GM12878 (cell line): ENCODE measurements at regions not wholly inside any gene's neighbourhood (a gene's known extent, or its start where the extent isn't known, plus 50 kb on each side); places are given as distances from the start of the nearest gene placed in this dataset.

ENCODE experiments used
- ATAC-seq: fragments of 200-7000 bp; cut with Tn5 transposase; 3 replicates; pipeline ENCODE4 v1.9.1; 2020; ENCODE audit warnings: mild to moderate bottlenecking, moderate library complexity
- BruUV-seq: library from RNA; stranded (reverse); fragments of 400-500 nt; replicated peaks from 2 replicates; lab custom pipeline; 2021; lab: Mats Ljungman, UMichigan
- CTCF ChIA-PET: fragments of 300-600 bp; sonication (Branson Sonifier 250); formaldehyde crosslinking; extraction: SDS; loops from one replicate; lab custom pipeline; 2021; ENCODE audit warnings: inconsistent platforms; lab: Yijun Ruan, JAX
- POLR2A ChIA-PET: fragments of 350-600 bp; formaldehyde crosslinking; extraction: SDS; loops from one replicate; lab custom pipeline; 2021; ENCODE audit warnings: inconsistent platforms; lab: Charles Lee
- RAD21 ChIA-PET: fragments of 300-600 bp; sonication (Branson Sonifier 250); formaldehyde crosslinking; loops from one replicate; lab custom pipeline; 2023; ENCODE audit warnings: antibody characterized with exemption; ENCODE audit not compliant: unreplicated experiment; lab: Charles Lee
- SMC1A ChIA-PET: fragments of 300-600 bp; sonication (Branson Sonifier 250); formaldehyde crosslinking; loops from one replicate; lab custom pipeline; 2023; ENCODE audit not compliant: unreplicated experiment, uncharacterized antibody; lab: Charles Lee
- DNase-seq: peaks from one replicate; pipeline ENCODE4 v3.0.0-alpha.2; 2011; ENCODE audit warnings: low read depth, low spot score
- FAIRE-seq: peaks from 3 replicates; lab custom pipeline; 2011; peaks lifted over from hg19 to GRCh38; lab: Jason Lieb, UNC
- H2AFZ ChIP-seq: 2 replicates; pipeline ENCODE4 v1.6.0; 2011; ENCODE audit warnings: low read depth, low read length, control low read depth; ENCODE audit not compliant: control insufficient read depth
- H3K27ac ChIP-seq: 2 replicates; pipeline ENCODE4 v1.5.1; 2011; ENCODE audit warnings: control low read depth; ENCODE audit not compliant: control insufficient read depth, insufficient read depth
- H3K27me3 ChIP-seq, 2 experiments: replicated peaks in 1 of 2; 2 replicates each; pipeline versions ENCODE4 v1.6.0 to v1.6.1; 2011; ENCODE audit warnings: low read length in 1 of 2; ENCODE audit not compliant: control insufficient read depth in 2 of 2, insufficient read depth in 2 of 2
- H3K36me3 ChIP-seq, 2 experiments: 2 replicates each; pipeline ENCODE4 v1.5.1; 2011; ENCODE audit warnings: low read length in 1 of 2; ENCODE audit not compliant: control insufficient read depth in 2 of 2, insufficient read depth in 2 of 2
- H3K4me1 ChIP-seq: 2 replicates; pipeline ENCODE4 v1.6.1; 2011; ENCODE audit warnings: mild to moderate bottlenecking, low read length, moderate library complexity, mixed read lengths; ENCODE audit not compliant: control insufficient read depth, insufficient read depth
- H3K4me2 ChIP-seq: 2 replicates; pipeline ENCODE4 v1.6.0; 2011; ENCODE audit warnings: control low read depth; ENCODE audit not compliant: control insufficient read depth, insufficient read depth
- H3K4me3 ChIP-seq: fragments of 200-600 bp; sonication (generic); 2 replicates; pipeline ENCODE4 v1.5.1; 2016
- H3K79me2 ChIP-seq: 2 replicates; pipeline ENCODE4 v1.6.0; 2011; ENCODE audit warnings: low read length; ENCODE audit not compliant: control insufficient read depth, insufficient read depth
- H3K9ac ChIP-seq: 2 replicates; pipeline ENCODE4 v1.8.0; 2011; ENCODE audit warnings: low read length, control low read depth, mixed read lengths; ENCODE audit not compliant: control insufficient read depth, insufficient read depth
- H3K9me3 ChIP-seq: replicated peaks from 3 replicates; pipeline ENCODE4 v1.5.1; 2011; ENCODE audit warnings: mild to moderate bottlenecking, low read length; ENCODE audit not compliant: control insufficient read depth, insufficient read depth
- H4K20me1 ChIP-seq: 2 replicates; pipeline ENCODE4 v1.6.0; 2011; ENCODE audit not compliant: control insufficient read depth, insufficient read depth
- BCL11A ChIP-seq: IDR thresholded peaks from 2 replicates; pipeline ENCODE4 v1.6.1; 2011; ENCODE audit warnings: low read depth, low read length
- FOXM1 ChIP-seq: IDR thresholded peaks from 2 replicates; pipeline ENCODE4 v1.6.1; 2012; ENCODE audit warnings: low read depth, mild to moderate bottlenecking, inconsistent platforms, low read length, moderate library complexity
- KAT2A ChIP-seq: conservative IDR thresholded peaks from 2 replicates; pipeline ENCODE4 v1.6.1; 2011; ENCODE audit warnings: low read depth, low read length; ENCODE audit not compliant: control insufficient read depth
- MLLT1 ChIP-seq: fragments of 450-650 bp; IDR thresholded peaks from 2 replicates; pipeline ENCODE4 v1.6.1; 2016; ENCODE audit warnings: mild to moderate bottlenecking
- POLR2A ChIP-seq: IDR thresholded peaks from 2 replicates; pipeline ENCODE4 v1.6.1; 2011; ENCODE audit warnings: low read depth, mild to moderate bottlenecking, low read length
- SMARCA5 ChIP-seq: fragments of 450-650 bp; IDR thresholded peaks from 2 replicates; pipeline ENCODE4 v1.6.1; 2017; ENCODE audit warnings: mild to moderate bottlenecking
- SMC3 ChIP-seq: IDR thresholded peaks from 2 replicates; pipeline ENCODE4 v1.6.1; 2011; ENCODE audit warnings: low read length, improper control_type of control experiment, borderline replicate concordance
- SREBF1 ChIP-seq: IDR thresholded peaks from 2 replicates; pipeline ENCODE4 v1.6.1; 2012; ENCODE audit warnings: mild to moderate bottlenecking, low read length
- SREBF2 ChIP-seq: IDR thresholded peaks from 2 replicates; pipeline ENCODE4 v1.6.1; 2012; ENCODE audit warnings: mild to moderate bottlenecking, low read length
- TCF12 ChIP-seq: IDR thresholded peaks from 2 replicates; pipeline ENCODE4 v1.6.1; 2011; ENCODE audit warnings: low read depth, mild to moderate bottlenecking, low read length
- YY1 ChIP-seq: IDR thresholded peaks from 2 replicates; pipeline ENCODE4 v1.6.1; 2011; ENCODE audit warnings: low read depth, mild to moderate bottlenecking, low read length
- WGBS: methylation state at CpG from one replicate; pipeline ENCODE4 v1.1.6; 2016; ENCODE audit warnings: low lambda C conversion rate; ENCODE audit not compliant: insufficient replicate concordance, insufficient coverage; ENCODE audit errors: missing lambda C conversion rate; 5-methylcytosine and 5-hydroxymethylcytosine counted together
- in situ Hi-C: fragments of 300-500 bp; cut with MboI; formaldehyde crosslinking; loops from 9 replicates; pipeline ENCODE4 v1.14.3; 2018; ENCODE audit warnings: mixed read lengths
- intact Hi-C: fragments of 100-400 bp; cut with micrococcal nuclease; formaldehyde crosslinking; loops from one replicate; pipeline ENCODE4 v1.14.2; 2022; ENCODE audit not compliant: unreplicated experiment
- TF ChIP-seq, protein P1 (sequence below): fragments of 450-650 bp; IDR thresholded peaks from 2 replicates; pipeline ENCODE4 v1.6.1; 2014; ENCODE audit warnings: mild to moderate bottlenecking
- TF ChIP-seq, protein P2 (sequence below): fragments of 450-650 bp; formaldehyde crosslinking; IDR thresholded peaks from 2 replicates; pipeline ENCODE4 v1.4.0; 2020; ENCODE audit warnings: mild to moderate bottlenecking, moderate library complexity
- TF ChIP-seq, protein P3 (sequence below): fragments of 450-650 bp; IDR thresholded peaks from 2 replicates; pipeline ENCODE4 v1.6.1; 2017; ENCODE audit warnings: mild to moderate bottlenecking, moderate library complexity

DNA sequence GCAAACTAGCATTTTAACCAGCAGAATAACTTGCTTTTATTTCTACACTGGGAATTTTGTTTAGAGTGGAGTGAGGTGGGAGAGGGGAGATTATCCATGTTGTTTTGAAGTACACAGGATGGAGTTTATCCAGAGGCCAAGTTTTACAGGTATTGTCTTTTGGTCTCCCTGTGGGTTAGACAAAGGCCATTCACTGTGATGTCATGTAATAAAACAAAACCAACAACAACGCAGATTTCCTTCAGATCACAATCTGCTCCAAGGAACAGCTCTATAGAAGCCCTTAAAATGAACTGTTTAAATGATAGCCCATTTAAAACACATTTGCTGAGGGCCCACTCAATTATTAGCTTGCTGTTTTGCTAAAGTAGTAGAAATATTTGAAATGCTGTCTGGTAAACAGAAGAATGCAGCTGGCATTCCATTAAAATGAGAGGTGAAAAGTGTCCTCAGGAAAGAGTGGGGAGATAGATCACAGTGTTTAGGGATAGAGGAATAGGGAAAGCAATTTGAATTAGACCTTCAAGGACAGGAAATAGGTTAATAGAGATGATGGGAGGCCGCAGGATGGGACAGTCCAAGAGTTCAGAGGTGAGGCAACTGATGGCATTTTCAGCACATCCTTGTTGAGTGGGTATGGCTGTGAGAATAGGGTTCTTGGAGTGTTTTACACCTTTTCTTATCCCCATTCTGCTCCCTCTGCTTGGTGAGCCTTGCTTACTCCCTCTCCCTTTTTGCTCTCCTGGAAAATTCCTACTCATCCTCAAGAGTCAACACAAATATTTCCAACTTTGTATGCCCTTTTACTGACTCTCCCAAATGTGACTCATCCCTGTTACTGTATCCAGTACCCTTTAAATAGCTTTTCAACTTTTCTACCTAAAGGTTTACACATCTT is 140.1 kb upstream of the NR3C1 start:
- ATAC-seq, result no peak
- ChIA-PET POLR2A (no interaction called here), RAD21 (interaction anchor here (1.1 kb wide), 1 partner anchor 21 kb away, joined by 3 read pairs; no protein-coding TSS in a partner anchor), SMC1A (interaction anchor here (0.7 to 1.7 kb wide), 8 partner anchors 10 to 71 kb away, joined by 3 to 6 read pairs (median 3); no protein-coding TSS in a partner anchor), CTCF (interaction anchor here (0.7 to 1.9 kb wide), 5 partner anchors 10 to 139 kb away, joined by 3 to 9 read pairs (median 3); no protein-coding TSS in a partner anchor)
- H3K79me2 ChIP-seq, result no peaks in the 10 kb centered on the region
- no TSS peak for BruUV-seq
- H3K27ac ChIP-seq, result no peak overlapping the region
- no peak overlapping the region for H2AFZ ChIP-seq
- no peaks in the 10 kb centered on the region for H4K20me1 ChIP-seq
- no peak overlapping the region for H3K4me2 ChIP-seq
- no peak for DNase-seq
- intact Hi-C loops (no loop called here), in situ Hi-C loops (no loop called here)
- 95% methylated on average over 2 of the region's 2 CpGs for WGBS
- FAIRE-seq, result no peak
- H3K27me3 ChIP-seq, result no peaks in the 10 kb centered on the region
- H3K4me3 ChIP-seq, result no peak overlapping the region
- H3K4me1 ChIP-seq, result no peaks in the 10 kb centered on the region
- H3K36me3 ChIP-seq, result no peaks in the 10 kb centered on the region
- H3K9ac ChIP-seq, result no peak overlapping the region
- H3K9me3 ChIP-seq, result peaks cover 4% of the 10 kb centered on the region; the same call in 2 of the 3 replicates
- TF ChIP-seq YY1 (no peak), SMARCA5 (no peak), POLR2A (no peak), SREBF1 (no peak), SMC3 (no peak), SREBF2 (no peak), TCF12 (no peak), KAT2A (no peak), BCL11A (no peak), FOXM1 (no peak), MLLT1 (no peak)
- TF ChIP-seq, protein P1, sequence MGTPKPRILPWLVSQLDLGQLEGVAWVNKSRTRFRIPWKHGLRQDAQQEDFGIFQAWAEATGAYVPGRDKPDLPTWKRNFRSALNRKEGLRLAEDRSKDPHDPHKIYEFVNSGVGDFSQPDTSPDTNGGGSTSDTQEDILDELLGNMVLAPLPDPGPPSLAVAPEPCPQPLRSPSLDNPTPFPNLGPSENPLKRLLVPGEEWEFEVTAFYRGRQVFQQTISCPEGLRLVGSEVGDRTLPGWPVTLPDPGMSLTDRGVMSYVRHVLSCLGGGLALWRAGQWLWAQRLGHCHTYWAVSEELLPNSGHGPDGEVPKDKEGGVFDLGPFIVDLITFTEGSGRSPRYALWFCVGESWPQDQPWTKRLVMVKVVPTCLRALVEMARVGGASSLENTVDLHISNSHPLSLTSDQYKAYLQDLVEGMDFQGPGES, result no peak
- TF ChIP-seq, protein P2, sequence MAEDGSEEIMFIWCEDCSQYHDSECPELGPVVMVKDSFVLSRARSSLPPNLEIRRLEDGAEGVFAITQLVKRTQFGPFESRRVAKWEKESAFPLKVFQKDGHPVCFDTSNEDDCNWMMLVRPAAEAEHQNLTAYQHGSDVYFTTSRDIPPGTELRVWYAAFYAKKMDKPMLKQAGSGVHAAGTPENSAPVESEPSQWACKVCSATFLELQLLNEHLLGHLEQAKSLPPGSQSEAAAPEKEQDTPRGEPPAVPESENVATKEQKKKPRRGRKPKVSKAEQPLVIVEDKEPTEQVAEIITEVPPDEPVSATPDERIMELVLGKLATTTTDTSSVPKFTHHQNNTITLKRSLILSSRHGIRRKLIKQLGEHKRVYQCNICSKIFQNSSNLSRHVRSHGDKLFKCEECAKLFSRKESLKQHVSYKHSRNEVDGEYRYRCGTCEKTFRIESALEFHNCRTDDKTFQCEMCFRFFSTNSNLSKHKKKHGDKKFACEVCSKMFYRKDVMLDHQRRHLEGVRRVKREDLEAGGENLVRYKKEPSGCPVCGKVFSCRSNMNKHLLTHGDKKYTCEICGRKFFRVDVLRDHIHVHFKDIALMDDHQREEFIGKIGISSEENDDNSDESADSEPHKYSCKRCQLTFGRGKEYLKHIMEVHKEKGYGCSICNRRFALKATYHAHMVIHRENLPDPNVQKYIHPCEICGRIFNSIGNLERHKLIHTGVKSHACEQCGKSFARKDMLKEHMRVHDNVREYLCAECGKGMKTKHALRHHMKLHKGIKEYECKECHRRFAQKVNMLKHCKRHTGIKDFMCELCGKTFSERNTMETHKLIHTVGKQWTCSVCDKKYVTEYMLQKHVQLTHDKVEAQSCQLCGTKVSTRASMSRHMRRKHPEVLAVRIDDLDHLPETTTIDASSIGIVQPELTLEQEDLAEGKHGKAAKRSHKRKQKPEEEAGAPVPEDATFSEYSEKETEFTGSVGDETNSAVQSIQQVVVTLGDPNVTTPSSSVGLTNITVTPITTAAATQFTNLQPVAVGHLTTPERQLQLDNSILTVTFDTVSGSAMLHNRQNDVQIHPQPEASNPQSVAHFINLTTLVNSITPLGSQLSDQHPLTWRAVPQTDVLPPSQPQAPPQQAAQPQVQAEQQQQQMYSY, result no peak
- TF ChIP-seq, protein P3, sequence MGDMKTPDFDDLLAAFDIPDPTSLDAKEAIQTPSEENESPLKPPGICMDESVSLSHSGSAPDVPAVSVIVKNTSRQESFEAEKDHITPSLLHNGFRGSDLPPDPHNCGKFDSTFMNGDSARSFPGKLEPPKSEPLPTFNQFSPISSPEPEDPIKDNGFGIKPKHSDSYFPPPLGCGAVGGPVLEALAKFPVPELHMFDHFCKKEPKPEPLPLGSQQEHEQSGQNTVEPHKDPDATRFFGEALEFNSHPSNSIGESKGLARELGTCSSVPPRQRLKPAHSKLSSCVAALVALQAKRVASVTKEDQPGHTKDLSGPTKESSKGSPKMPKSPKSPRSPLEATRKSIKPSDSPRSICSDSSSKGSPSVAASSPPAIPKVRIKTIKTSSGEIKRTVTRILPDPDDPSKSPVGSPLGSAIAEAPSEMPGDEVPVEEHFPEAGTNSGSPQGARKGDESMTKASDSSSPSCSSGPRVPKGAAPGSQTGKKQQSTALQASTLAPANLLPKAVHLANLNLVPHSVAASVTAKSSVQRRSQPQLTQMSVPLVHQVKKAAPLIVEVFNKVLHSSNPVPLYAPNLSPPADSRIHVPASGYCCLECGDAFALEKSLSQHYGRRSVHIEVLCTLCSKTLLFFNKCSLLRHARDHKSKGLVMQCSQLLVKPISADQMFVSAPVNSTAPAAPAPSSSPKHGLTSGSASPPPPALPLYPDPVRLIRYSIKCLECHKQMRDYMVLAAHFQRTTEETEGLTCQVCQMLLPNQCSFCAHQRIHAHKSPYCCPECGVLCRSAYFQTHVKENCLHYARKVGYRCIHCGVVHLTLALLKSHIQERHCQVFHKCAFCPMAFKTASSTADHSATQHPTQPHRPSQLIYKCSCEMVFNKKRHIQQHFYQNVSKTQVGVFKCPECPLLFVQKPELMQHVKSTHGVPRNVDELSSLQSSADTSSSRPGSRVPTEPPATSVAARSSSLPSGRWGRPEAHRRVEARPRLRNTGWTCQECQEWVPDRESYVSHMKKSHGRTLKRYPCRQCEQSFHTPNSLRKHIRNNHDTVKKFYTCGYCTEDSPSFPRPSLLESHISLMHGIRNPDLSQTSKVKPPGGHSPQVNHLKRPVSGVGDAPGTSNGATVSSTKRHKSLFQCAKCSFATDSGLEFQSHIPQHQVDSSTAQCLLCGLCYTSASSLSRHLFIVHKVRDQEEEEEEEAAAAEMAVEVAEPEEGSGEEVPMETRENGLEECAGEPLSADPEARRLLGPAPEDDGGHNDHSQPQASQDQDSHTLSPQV, result no peak
